HepG2 (cell line): ENCODE measurements at regions not wholly inside any gene's neighbourhood (a gene's known extent, or its start where the extent isn't known, plus 50 kb on each side); places are given as distances from the start of the nearest gene placed in this dataset.

Experiments
- EZH2 ChIP-seq: conservative IDR thresholded peaks from 2 replicates; pipeline ENCODE4 v1.6.1; 2012; ENCODE audit warnings: mild to moderate bottlenecking, low read depth, low read length, moderate library complexity
- MXI1 ChIP-seq: IDR thresholded peaks from 3 replicates; pipeline ENCODE4 v1.6.1; 2012; ENCODE audit warnings: low read depth, low read length, inconsistent platforms, borderline replicate concordance

- no peak for TF ChIP-seq EZH2
- TF ChIP-seq MXI1 = no peak
Observed at GRCh38 chr21:16502273-16502672, 772.5 kb downstream of the USP25 start.
